ENCODE measurements at regions not wholly inside any gene's neighbourhood (a gene's known extent, or its start where the extent isn't known, plus 50 kb on each side); places are given as distances from the start of the nearest gene placed in this dataset.
"Not testable (repeated sequence)": the region's sequence is repeated elsewhere in the genome, so short reads cannot be mapped to it uniquely, and the experiment has no call there.

DNA sequence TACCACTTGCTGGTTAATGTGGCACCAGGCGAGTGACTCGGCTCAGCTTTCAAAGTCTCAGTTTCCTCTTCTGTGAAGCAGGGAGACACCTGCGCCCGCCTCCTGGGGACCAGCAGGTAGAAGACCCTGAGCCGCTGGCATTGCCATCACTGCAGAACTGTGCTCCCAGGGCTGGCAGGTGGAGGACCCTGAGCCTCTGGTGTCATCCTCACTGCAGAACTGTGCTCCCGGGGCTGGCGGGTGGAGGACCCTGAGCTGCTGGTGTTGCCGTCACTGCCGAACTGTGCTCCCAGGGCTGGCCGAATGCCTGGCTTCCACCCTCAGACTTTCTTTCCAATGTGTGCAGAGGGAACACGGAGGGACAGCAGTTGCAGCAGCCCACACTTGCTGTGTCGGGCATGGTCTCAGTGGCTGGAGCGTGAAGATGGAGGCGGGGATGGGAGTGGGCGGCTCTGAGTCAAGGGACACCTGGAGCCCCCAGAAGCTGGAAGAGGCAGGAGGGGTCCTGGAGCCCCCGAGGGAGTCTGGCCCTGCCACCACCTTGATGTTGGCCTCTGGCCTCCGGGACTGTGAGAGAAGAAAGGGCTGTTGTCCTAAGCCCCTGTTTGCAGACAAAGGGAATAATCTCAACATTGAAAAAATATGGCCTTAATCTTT is 75.8 kb upstream of the METTL9 start:
- Histone ChIP-seq H3K36me3 (ENCODE audit: insufficient read depth, low read length) (no peaks in the 10 kb centered on the region; the same call in 1 of the 2 replicates), H3K27me3 (ENCODE audit: insufficient read depth, low read length, poor library complexity) (no peaks in the 10 kb centered on the region), H2AFZ (ENCODE audit: low read depth, low read length) (no peak overlapping the region), H3K9me3 (ENCODE audit: insufficient read depth, low read length, severe bottlenecking) (no peaks in the 10 kb centered on the region), H3K9ac (ENCODE audit: low read depth, low read length) (no peak overlapping the region), H3K27ac (ENCODE audit: low read length) (no peak overlapping the region), H4K20me1 (ENCODE audit: insufficient read depth, low read length) (peaks cover 5% of the 10 kb centered on the region; the same call in 1 of the 2 replicates), H3K4me2 (ENCODE audit: insufficient read depth, low read length) (no peak overlapping the region), H3K79me2 (ENCODE audit: insufficient read depth, low read length) (peaks cover 14% of the 10 kb centered on the region), H3K4me1 (ENCODE audit: insufficient read depth, low read length) (peaks cover 8% of the 10 kb centered on the region), H3K4me3 (ENCODE audit: low read depth in 1 of 2, low read length in 2 of 2) (no peak overlapping the region)
- no peak for ATAC-seq (ENCODE audit: insufficient read depth, low read depth)
- no peak for TF ChIP-seq EZH2 (IDR thresholded peaks at IDR 0.05; ENCODE audit: borderline replicate concordance, low read depth, low read length, severe bottlenecking)
- TF ChIP-seq, protein P1, sequence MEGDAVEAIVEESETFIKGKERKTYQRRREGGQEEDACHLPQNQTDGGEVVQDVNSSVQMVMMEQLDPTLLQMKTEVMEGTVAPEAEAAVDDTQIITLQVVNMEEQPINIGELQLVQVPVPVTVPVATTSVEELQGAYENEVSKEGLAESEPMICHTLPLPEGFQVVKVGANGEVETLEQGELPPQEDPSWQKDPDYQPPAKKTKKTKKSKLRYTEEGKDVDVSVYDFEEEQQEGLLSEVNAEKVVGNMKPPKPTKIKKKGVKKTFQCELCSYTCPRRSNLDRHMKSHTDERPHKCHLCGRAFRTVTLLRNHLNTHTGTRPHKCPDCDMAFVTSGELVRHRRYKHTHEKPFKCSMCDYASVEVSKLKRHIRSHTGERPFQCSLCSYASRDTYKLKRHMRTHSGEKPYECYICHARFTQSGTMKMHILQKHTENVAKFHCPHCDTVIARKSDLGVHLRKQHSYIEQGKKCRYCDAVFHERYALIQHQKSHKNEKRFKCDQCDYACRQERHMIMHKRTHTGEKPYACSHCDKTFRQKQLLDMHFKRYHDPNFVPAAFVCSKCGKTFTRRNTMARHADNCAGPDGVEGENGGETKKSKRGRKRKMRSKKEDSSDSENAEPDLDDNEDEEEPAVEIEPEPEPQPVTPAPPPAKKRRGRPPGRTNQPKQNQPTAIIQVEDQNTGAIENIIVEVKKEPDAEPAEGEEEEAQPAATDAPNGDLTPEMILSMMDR (IDR thresholded peaks at IDR 0.05; ENCODE audit: borderline replicate concordance, extremely low read depth, low read length, poor library complexity, severe bottlenecking) = no peak
- DNase-seq = no peak

DNA sequence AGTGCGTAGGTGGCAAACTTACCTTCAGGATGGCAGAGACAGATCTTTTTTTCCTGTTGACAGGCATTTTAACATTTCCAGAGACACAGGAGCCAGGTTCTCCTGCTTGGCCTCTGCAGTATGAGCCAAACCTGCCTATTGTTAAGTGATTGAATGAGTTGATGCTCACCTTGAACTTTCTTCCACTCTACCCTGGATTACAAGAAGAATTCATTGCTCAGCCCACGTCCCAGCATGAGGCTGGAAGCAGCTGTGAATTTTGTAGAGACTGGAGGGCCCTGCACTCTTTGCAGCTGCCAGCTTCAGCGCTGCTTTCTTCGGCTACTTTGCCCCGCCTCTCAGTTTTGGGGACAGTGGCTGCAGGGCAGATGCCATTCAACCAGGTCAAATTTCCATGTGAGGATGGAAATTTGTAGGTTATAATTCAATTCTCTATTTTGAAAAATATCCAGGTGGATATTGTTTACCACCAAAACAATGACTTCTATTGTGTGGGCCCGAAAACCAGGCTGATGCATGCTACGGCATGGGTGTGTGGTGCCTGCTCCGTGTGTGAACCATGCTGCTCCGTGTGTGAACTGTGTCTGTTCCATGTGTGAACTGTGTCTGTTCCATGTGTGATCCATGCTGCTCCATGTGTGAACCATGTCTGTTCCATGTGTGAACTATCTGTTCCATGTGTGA is 75.2 kb upstream of the METTL9 start:
- no peak overlapping the region for H3K27ac ChIP-seq (ENCODE audit: low read length)
- H3K36me3 ChIP-seq (ENCODE audit: insufficient read depth, low read length) = no peaks in the 10 kb centered on the region; the same call in 1 of the 2 replicates
- peaks cover 9% of the 10 kb centered on the region for H3K79me2 ChIP-seq (ENCODE audit: insufficient read depth, low read length)
- no peak for ATAC-seq (ENCODE audit: insufficient read depth, low read depth)
- H3K4me3 ChIP-seq (ENCODE audit: low read depth in 1 of 2, low read length in 2 of 2) = no peak overlapping the region
- H3K9ac ChIP-seq (ENCODE audit: low read depth, low read length) = no peak overlapping the region
- H2AFZ ChIP-seq (ENCODE audit: low read depth, low read length) = no peak overlapping the region
- TF ChIP-seq EZH2 (IDR thresholded peaks at IDR 0.05; ENCODE audit: borderline replicate concordance, low read depth, low read length, severe bottlenecking) = no peak
- TF ChIP-seq, protein P1 (IDR thresholded peaks at IDR 0.05; ENCODE audit: borderline replicate concordance, extremely low read depth, low read length, poor library complexity, severe bottlenecking) = no peak
- DNase-seq = no peak
- no peaks in the 10 kb centered on the region for H3K9me3 ChIP-seq (ENCODE audit: insufficient read depth, low read length, severe bottlenecking)
- H3K4me1 ChIP-seq (ENCODE audit: insufficient read depth, low read length) = peaks cover 8% of the 10 kb centered on the region
- H4K20me1 ChIP-seq (ENCODE audit: insufficient read depth, low read length) = peaks cover 2% of the 10 kb centered on the region; the same call in 1 of the 2 replicates
- H3K4me2 ChIP-seq (ENCODE audit: insufficient read depth, low read length) = no peak overlapping the region
- H3K27me3 ChIP-seq (ENCODE audit: insufficient read depth, low read length, poor library complexity) = no peaks in the 10 kb centered on the region

DNA sequence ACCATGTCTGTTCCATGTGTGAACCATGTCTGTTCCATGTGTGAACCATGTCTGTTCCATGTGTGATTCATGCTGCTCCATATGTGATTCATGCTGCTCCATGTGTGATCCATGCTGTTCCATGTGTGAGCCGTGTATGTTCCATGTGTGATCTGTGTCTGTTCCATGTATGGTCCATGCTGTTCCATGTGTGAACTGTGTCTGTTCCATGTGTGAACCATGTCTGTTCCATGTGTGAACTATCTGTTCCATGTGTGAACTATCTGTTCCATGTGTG is 74.7 kb upstream of the METTL9 start:
- DNase-seq; H2AFZ ChIP-seq (ENCODE audit: low read depth, low read length); H3K4me2 ChIP-seq (ENCODE audit: insufficient read depth, low read length); H3K27me3 ChIP-seq (ENCODE audit: insufficient read depth, low read length, poor library complexity); H3K79me2 ChIP-seq (ENCODE audit: insufficient read depth, low read length); H3K36me3 ChIP-seq (ENCODE audit: insufficient read depth, low read length); H3K4me1 ChIP-seq (ENCODE audit: insufficient read depth, low read length); H4K20me1 ChIP-seq (ENCODE audit: insufficient read depth, low read length); ATAC-seq (ENCODE audit: insufficient read depth, low read depth); H3K27ac ChIP-seq (ENCODE audit: low read length); H3K9ac ChIP-seq (ENCODE audit: low read depth, low read length); H3K4me3 ChIP-seq (ENCODE audit: low read depth in 1 of 2, low read length in 2 of 2); H3K9me3 ChIP-seq (ENCODE audit: insufficient read depth, low read length, severe bottlenecking): not testable (repeated sequence)

DNA sequence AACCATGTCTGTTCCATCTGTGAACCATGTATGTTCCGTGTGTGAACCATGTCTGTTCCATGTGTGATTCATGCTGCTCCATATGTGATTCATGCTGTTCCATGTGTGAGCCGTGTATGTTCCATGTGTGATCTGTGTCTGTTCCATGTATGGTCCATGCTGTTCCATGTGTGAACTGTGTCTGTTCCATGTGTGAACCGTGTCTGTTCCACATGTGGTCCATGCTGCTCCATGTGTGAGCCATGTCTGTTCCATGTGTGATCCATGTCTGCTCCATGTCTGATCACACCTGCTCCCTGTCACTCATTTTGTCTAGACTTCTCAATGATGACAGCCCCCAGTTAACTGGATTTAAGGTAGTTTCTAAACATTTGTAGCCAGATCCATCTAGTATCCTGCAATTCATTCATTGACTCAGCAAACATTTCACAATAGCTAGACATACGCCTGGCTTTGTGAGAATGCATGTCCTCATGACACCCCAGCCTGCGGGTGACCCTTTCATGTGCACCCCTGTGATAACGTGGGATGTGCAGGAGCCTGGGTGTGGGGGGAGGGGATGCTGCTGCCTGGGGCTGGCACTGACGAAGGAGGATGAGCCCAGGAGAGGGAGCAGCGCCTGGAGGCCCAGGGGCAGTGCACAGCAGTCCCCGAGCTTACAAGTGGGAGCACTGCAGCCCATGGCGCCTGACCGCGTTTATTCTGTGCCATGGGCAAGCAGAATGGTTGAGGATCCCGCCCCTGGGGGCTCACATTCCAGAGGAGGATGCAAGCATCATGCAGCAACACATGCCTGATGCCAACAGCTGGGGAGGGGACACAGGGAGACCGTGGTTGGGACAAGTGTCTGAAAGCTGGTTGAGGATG is 74.1 kb upstream of the METTL9 start:
- not testable (repeated sequence) for H3K4me2 ChIP-seq (ENCODE audit: insufficient read depth, low read length); H2AFZ ChIP-seq (ENCODE audit: low read depth, low read length); DNase-seq; H4K20me1 ChIP-seq (ENCODE audit: insufficient read depth, low read length); H3K4me3 ChIP-seq (ENCODE audit: low read depth in 1 of 2, low read length in 2 of 2); H3K4me1 ChIP-seq (ENCODE audit: insufficient read depth, low read length); H3K27ac ChIP-seq (ENCODE audit: low read length); H3K27me3 ChIP-seq (ENCODE audit: insufficient read depth, low read length, poor library complexity); H3K9ac ChIP-seq (ENCODE audit: low read depth, low read length); ATAC-seq (ENCODE audit: insufficient read depth, low read depth); H3K36me3 ChIP-seq (ENCODE audit: insufficient read depth, low read length); H3K9me3 ChIP-seq (ENCODE audit: insufficient read depth, low read length, severe bottlenecking); H3K79me2 ChIP-seq (ENCODE audit: insufficient read depth, low read length)

All from DND-41 (cell line).